Stromal cell of bone marrow (primary cell): ENCODE measurements at regions not wholly inside any gene's neighbourhood (a gene's known extent, or its start where the extent isn't known, plus 50 kb on each side); places are given as distances from the start of the nearest gene placed in this dataset.

Experiments
- DNase-seq: peaks from one replicate; pipeline ENCODE4 v3.0.0-alpha.2; 2012; ENCODE audit warnings: low read depth

- no peak for DNase-seq
Observed at GRCh38 chr2:181114021-181114420, 133.6 kb downstream of the UBE2E3 start.

GRCh38 chr2:181116261-181116660 is 135.9 kb downstream of the UBE2E3 start:
- DNase-seq = no peak

GRCh38 chr2:181117206-181117925 is 137.0 kb downstream of the UBE2E3 start:
- no peak for DNase-seq

GRCh38 chr2:181120625-181121024 is 140.2 kb downstream of the UBE2E3 start:
- no peak for DNase-seq

- no peak for DNase-seq
Observed at GRCh38 chr2:181121996-181122395, 141.6 kb downstream of the UBE2E3 start.

- DNase-seq = no peak
Observed at GRCh38 chr2:181122601-181123000, 142.2 kb downstream of the UBE2E3 start.

GRCh38 chr2:181123798-181124231 is 143.4 kb downstream of the UBE2E3 start:
- DNase-seq = no peak

GRCh38 chr2:181124497-181124896 is 144.1 kb downstream of the UBE2E3 start:
- DNase-seq = no peak

- DNase-seq = no peak
Observed at GRCh38 chr2:181125359-181125758, 145.0 kb downstream of the UBE2E3 start.

- DNase-seq = no peak
Observed at GRCh38 chr2:181126311-181126868, 146.0 kb downstream of the UBE2E3 start.

GRCh38 chr2:181128199-181128598 is 147.8 kb downstream of the UBE2E3 start:
- no peak for DNase-seq

- DNase-seq = no peak
Observed at GRCh38 chr2:181129364-181130056, 149.1 kb downstream of the UBE2E3 start.

GRCh38 chr2:181130686-181131085 is 150.3 kb downstream of the UBE2E3 start:
- no peak for DNase-seq

GRCh38 chr2:181131584-181131983 is 151.2 kb downstream of the UBE2E3 start:
- no peak for DNase-seq

GRCh38 chr2:181138816-181139215 is 158.4 kb downstream of the UBE2E3 start:
- no peak for DNase-seq

- DNase-seq = no peak
Observed at GRCh38 chr2:181139831-181140230, 159.4 kb downstream of the UBE2E3 start.

GRCh38 chr2:181140414-181140813 is 160.0 kb downstream of the UBE2E3 start:
- peak; percentile 69 for DNase-seq

- DNase-seq = no peak
Observed at GRCh38 chr2:181140928-181141327, 160.5 kb downstream of the UBE2E3 start.

GRCh38 chr2:181141676-181142075 is 161.3 kb downstream of the UBE2E3 start:
- no peak for DNase-seq

GRCh38 chr2:181142514-181142913 is 162.1 kb downstream of the UBE2E3 start:
- DNase-seq = no peak

- no peak for DNase-seq
Observed at GRCh38 chr2:181143790-181144300, 163.4 kb downstream of the UBE2E3 start.

GRCh38 chr2:181145645-181146044 is 165.2 kb downstream of the UBE2E3 start:
- no peak for DNase-seq

GRCh38 chr2:181146171-181146570 is 165.8 kb downstream of the UBE2E3 start:
- no peak for DNase-seq
